B cell (primary cell): ENCODE measurements at regions not wholly inside any gene's neighbourhood (a gene's known extent, or its start where the extent isn't known, plus 50 kb on each side); places are given as distances from the start of the nearest gene placed in this dataset.
"Not testable (repeated sequence)": the region's sequence is repeated elsewhere in the genome, so short reads cannot be mapped to it uniquely, and the experiment has no call there.

Source experiments
- EZH2 ChIP-seq: IDR thresholded peaks from 2 replicates; pipeline ENCODE4 v1.6.1; 2012; ENCODE audit warnings: borderline replicate concordance, low read depth, mild to moderate bottlenecking, moderate library complexity, low read length; ENCODE audit not compliant: insufficient read depth, poor library complexity, severe bottlenecking
- TF ChIP-seq, protein P1 (sequence below): fragments of 200-600 bp; IDR thresholded peaks from one replicate; pipeline ENCODE4 v1.8.0; 2022; ENCODE audit warnings: antibody characterized with exemption, mild to moderate bottlenecking

DNA sequence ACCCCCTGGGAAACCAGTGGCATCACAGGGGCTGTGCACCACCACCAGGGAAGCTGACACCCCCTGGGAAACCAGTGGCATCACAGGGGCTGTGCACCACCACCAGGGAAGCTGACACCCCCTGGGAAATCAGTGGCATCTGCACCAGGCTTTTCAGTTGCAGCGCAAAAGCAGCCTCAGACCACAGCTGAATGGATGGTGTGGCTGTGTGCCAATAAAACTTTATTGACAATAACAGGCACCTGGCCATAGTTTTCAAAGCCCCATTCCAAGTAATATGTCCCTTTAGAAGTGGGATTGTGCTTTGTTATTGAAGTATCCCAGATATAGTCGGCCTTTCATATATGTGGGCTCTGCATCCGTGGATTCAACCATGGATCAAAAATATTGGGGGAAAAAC lies 146.3 kb upstream of the HDAC4 start:
- TF ChIP-seq, protein P1, sequence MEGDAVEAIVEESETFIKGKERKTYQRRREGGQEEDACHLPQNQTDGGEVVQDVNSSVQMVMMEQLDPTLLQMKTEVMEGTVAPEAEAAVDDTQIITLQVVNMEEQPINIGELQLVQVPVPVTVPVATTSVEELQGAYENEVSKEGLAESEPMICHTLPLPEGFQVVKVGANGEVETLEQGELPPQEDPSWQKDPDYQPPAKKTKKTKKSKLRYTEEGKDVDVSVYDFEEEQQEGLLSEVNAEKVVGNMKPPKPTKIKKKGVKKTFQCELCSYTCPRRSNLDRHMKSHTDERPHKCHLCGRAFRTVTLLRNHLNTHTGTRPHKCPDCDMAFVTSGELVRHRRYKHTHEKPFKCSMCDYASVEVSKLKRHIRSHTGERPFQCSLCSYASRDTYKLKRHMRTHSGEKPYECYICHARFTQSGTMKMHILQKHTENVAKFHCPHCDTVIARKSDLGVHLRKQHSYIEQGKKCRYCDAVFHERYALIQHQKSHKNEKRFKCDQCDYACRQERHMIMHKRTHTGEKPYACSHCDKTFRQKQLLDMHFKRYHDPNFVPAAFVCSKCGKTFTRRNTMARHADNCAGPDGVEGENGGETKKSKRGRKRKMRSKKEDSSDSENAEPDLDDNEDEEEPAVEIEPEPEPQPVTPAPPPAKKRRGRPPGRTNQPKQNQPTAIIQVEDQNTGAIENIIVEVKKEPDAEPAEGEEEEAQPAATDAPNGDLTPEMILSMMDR: not testable (repeated sequence)
- TF ChIP-seq EZH2: not testable (repeated sequence)
